Esophagus mucosa (tissue), 1 donor: ENCODE measurements at regions not wholly inside any gene's neighbourhood (a gene's known extent, or its start where the extent isn't known, plus 50 kb on each side); places are given as distances from the start of the nearest gene placed in this dataset.
"Not testable (repeated sequence)": the region's sequence is repeated elsewhere in the genome, so short reads cannot be mapped to it uniquely, and the experiment has no call there.

Experiments
- ATAC-seq: fragments of 200-7000 bp; cut with Tn5 transposase; one replicate; pipeline ENCODE4 v1.9.1; 2020
- donor health status: DM: yes; HTN: yes; CAD: no.

DNA sequence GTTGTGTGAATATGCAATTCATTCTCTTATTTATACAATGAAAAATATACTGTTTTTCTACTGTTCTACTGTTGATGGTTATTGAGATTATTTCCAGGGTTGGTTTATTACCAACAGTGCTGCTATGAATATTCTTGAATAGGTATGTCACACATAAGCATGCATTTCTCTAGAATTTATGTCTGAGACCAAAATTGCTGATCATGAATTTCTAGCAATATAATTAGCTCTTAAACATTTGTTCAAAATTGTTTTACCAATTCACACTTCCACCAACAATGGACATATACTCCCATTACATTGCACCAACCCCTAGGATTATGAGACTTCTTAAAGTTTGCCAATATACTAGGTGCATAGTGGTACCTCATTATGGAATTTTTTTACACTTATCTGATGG, 164.1 kb upstream of the KCNQ5 start:
- ATAC-seq, result no peak

DNA sequence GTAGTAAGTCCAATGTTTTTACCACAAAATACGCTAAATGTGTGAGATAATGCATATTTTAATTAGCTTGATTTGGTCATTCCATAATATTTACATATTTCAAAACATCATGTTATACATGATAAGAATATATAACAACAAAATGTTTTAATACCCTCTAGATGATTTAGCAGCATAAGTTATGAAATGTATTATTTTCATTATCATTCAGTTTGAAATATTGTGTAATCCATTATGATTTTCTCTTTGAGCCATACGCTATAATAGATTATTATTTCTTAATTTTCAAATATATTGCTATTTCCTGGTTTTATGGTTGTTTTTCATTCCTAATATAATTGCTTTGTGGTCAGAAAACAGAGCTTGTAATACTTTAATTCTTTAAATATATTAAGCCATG, 163.3 kb upstream of the KCNQ5 start:
- ATAC-seq, result no peak

DNA sequence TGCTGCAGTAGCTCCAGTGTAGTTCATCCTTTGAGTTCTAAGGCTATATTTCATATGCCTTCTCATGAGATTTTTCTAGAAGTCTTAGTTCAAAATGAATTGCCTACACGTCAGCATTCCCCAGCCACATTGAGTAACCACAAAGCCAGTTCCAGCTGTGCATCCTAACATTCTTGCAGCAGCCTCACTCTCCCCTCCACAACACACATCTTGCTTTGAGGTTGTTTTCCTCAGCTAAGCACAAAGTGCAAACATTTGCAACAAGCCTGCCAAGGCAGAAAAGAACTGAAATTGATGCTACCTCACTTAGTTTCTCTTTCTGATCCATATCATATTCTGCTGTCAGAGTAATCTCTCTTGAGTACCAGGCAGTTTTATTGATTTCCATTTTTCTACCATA, 160.7 kb upstream of the KCNQ5 start:
- no peak for ATAC-seq

DNA sequence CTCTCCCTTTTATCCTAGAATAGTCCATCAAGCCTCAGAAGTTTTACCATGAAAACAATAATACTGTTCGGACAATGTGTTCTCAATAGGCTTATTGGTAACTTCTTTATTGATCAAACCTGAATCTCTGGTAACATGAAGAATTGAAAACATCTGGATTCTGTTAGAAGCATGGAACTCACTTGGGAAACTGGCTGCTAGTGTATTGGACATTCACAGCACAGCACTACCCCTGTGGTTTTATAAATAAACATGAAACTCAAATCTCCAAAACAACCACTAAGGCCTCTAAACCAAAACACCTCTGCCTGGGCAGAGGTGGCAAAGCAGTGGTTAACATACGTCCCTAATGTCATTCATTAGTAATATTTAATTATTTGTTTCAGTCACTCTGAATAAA, 157.6 kb upstream of the KCNQ5 start:
- ATAC-seq, result no peak

DNA sequence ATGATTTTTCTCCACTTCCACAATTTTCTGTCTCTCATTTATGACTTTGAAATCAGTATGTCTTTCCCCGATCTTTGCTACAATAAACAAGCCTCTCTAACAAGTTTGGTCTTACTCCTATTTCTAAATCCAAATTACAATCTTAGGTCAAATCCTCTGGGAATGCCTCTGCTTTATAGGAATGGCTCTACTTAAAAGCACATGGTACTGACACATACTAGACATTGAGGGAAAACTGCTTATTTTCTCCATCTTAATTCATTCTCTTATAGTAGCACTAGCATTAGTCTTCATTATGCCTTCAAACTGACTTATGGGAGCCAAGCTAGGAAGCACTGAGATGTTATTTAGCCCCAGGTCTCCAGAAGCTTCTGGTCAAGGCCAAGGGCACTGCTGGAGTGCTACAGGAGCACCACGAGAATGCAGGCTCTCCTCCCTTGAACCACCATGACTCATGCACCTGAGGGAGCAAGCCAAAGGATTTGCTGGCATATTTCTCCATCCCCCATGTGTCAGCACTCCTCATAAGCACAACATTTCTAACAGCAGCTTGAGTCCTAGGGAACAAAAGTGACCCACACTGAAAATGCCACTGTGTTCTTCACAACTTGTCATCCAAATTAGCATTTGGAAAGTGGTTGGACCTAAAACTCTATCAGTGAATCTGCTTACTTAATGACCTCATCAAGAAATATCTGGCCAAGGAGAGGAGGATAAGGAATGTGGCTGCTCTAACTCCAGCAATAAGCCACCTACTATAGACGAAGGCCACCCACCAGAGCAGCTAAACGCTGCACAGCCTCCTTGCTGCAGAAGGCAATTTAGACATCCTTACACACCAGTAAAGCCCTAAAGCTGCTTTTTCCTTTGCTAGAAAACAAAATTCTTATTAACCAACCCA, 156.8 kb upstream of the KCNQ5 start:
- ATAC-seq, result peak; percentile 49

DNA sequence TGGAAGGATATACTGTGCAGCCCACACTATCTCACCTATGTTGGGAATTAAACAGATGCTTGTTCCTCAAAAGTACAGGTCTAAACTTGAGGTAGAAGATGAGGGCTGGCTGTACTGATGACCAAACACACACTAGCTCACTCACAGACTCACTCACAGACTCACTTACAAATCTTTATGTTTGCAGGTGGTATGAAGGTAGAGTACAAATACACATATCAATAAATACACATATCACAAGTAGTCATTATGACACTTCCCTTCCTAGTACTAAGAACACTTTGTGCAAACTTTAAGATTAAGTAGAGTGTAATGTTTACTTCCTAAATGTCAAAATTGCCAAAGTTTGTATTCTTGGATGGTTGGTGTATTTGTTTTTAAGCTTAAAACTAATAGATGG, 155.4 kb upstream of the KCNQ5 start:
- no peak for ATAC-seq

DNA sequence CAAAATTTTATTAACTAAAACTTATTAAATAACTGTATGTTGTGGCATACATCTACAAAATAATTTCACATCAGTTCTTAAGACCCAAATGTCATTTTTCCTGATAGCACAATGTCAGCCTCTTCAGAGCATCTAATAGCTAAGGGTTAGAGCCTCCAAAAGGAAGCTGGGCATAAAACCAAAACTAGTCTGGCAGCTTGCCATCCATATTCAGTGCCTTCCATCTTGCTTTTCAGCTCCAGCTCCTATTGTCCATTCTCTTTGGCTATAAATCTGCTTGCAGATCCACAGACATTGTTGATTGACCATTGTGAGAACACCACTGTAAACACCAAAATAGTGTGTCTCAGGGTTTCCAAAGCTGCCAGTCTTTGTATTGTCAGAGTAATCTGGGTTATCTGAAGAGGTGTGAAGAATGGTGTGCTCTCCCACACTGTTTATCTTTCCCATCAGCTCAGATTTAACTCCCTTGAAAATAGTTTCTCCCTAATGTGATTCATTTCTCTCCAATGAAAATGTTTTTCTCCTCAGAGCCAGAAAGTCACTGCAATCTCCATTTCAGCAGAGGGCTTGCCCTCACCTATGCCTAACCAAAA, 154.8 kb upstream of the KCNQ5 start:
- no peak for ATAC-seq

DNA sequence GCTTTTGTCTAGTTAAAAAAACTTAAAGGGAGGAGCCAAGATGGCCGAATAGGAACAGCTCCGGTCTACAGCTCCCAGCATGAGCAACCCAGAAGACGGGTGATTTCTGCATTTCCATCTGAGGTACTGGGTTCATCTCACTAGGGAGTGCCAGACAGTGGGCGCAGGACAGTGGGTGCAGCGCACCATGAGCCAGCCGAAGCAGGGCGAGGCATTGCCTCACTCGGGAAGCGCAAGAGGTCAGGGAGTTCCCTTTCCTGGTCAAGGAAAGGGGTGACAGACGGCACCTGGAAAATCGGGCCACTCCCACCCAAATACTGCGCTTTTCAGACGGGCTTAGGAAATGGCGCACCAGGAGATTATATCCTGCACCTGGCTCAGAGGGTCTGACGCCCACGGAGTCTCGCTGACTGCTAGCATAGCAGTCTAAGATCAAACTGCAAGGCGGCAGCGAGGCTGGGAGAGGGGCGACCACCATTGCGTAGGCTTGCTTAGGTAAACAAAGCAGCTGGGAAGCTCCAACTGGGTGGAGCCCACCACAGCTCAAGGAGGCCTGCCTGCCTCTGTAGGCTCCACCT, 152.4 kb upstream of the KCNQ5 start:
- not testable (repeated sequence) for ATAC-seq

DNA sequence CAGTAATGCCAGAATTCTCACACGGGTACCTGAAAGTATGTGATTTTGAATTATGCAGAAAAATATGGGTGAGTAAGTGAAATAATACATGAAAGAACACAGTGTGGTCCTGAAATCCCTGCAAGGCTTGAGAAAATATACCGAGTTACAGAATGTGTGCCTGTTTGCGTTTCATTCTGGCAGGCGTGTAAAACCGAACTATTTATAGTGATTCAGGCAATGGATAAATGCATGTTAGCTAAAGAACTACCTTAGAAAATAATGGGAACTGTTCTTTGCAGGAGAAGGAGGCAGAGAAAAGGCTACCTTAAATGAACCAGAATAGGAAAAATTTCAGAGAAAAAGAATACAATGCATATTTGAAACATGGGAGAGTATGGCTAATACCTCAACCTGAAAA, 145.8 kb upstream of the KCNQ5 start:
- ATAC-seq, result no peak

DNA sequence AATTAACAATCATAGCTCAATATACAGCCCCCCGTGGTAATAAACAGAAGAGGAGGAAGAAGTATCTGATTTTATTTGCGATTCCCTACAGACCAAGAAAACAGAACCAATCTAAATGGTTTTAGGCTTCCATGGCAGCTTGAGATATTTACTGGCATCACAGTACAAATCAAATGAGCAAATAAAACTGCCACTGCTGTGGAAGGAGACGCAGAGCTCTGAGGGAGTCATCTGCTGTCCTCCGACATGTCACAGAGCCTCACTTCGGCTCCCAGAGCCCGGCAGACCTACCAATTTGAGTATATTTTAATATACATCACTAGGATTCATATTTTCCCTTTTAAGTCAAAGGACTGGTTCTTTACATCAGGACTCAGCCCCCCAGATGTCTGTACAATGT, 145.2 kb upstream of the KCNQ5 start:
- ATAC-seq, result no peak

DNA sequence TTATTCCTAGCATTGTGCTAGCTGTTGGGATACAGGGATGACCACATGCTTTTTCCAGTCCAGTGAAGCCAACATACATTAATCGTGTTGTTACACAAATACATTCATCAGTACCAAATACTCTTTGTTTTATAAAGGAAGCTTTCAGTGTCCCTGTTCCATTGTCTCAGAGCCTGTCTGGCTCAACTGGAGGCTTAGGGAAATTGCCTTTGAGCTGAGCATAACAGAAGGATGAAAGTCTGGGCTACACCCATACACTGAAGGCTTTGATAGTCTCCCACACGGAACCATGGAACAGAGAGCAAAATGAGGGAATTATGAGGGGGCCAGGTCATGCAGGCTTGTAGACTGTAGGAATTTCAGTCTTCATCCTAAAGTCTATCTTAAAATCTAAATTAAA, 126.4 kb upstream of the KCNQ5 start:
- no peak for ATAC-seq

DNA sequence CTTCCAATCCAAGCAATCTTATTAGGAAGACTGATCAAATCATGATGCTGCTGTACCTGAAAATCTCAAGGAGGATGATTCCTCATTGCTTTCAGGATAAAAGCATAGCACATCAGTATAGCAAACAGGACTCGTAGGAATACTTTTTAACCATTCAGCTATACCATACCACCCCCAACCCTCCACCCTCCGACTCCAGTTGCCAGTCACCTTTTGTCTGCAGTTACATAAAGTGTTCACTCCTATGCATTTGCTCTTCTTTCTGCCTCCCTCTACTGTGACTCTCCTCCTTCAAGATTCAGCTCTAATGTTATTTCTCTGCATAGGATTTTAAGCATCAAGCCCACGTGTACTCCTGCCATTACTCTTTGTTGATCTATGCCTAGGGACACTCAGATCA, 124.7 kb upstream of the KCNQ5 start:
- ATAC-seq, result no peak

DNA sequence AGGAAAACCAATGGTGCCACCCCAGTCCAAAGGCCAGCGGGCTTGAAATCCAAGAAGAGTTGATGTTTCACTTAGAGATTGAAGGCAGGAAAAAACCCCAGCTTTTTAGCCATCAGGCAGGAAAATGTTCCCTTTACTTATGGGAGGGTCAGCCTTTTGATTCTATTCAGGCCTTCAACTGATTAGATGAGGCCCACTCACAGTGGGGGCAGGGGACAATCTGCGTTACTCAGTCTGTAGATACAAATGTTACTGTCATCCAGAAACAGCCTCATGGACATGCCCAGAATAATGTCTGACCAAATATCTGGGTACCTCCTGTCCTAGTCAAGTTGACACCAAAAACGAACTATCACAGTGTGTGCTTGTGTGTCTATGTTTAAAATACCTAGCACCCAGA, 121.2 kb upstream of the KCNQ5 start:
- ATAC-seq, result no peak

DNA sequence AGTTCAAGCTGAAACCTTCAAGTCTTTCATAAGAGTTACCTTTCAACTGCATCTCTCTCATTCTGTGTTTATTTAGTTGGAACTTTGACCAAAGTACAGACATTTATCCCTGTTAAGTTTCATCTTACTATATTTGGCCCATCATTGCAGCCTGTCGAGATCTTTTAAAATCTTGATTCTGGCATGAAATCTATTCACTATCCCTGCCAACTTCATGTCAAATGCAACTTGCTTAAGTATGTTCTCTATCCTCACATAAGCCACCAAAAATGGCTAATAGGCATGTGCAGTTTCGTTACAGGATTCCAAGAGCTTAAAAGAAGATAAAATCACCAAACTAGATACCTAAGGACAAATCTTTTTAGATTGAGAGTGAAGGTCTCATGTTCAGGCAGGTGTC, 117.5 kb upstream of the KCNQ5 start:
- no peak for ATAC-seq

DNA sequence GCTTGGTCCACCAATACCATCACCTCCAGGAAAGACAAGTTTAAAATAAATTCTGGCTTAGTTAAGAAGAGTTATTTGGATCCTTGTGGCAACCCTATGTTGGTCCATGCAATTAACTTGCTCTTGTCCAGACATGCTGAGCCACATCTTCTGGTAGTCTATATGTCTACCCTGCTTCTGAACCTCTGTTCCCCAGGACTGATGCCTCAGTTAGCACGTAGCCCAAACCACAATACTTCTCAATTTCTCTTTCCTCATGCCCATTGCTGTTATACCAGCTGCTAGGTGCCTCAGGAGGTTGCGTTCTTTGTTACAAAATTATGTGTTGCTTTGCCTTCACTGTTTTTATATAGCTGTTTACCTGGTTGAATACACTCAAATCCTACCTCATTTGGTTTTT, 116.4 kb upstream of the KCNQ5 start:
- no peak for ATAC-seq

DNA sequence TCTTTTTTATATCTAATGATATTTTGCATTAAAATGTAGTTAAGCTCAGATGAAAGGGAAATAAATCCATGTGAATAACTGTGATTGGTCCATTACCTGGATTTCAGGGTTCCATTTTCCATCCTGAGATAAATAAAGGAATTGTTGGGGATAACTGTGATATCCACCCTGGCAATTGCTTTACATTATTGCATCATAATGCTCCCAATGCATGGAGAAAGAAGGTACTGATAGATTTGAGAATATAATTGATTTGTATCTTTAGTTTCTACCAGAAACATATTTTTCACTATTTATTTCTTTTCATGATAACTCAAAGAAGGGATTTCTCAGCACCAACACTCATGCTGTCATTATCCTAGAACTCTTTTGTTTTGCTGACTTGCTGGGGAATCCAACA, 102.0 kb upstream of the KCNQ5 start:
- no peak for ATAC-seq

DNA sequence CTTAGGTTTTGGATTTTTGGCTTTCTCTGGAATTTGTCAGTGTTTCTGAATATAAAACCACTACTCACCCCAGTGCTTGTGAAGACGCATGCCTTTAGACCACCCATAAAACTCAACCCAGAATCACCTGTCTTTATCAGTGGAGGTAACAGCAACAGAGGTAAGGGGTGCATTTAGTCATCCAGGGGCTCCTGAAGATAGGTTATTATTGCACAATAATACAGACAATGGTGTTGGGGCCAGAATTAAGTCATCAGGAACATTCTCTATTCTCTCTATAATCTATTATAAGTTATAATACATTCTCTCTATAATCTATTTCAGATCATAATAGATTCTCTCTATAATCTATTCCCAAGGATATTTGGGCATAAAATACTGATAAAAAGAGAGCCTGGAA, 100.2 kb upstream of the KCNQ5 start:
- no peak for ATAC-seq

DNA sequence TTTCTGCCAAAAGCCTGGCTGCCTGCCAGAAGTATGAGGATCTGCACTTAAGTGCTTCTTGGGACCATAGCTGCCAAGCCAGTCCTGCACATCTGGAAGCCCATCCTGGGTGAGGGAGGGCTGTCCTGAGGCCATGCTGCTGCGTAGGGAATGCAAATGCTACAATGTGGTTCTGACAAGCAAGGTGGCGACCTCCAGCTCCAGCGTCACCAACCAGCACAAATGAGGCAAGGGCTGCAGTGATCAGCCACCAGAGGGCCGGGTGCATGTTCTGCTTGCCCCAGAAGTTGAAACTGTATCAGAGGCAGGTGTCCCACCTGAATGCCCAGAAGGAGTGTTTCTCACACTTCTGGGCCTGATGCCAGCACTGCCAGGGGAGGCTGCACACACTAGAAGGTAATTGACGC, 99.1 kb upstream of the KCNQ5 start:
- ATAC-seq, result no peak

DNA sequence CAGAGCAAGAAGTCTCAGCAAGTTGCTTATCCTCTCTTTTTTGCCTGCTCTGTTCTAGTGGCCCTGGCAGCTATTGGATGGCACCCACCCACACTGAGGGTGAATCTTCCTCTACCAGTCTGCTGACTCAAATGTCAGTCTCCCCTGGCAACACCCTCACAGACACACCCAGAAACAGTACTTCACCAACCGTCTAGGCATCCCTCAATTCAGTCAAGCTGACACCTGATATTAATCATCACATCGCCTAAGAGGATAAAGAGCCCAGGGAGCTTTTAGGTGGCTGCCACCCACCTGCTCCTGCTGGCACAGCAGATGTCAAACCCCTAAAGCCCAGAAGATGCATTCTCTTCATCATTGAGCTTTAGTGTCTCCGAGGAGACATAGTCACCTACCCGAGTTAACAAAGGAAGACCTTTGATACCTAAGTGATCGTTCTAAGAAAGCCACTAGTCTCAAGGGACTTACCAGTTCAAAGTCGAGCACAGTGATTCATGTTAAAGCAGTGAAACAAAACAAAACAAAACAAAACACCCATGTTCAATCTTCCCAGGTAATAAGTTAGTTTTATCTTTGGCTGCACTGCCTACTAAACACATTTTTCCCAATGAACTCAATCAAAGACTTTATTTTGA, 97.7 kb upstream of the KCNQ5 start:
- ATAC-seq, result no peak

DNA sequence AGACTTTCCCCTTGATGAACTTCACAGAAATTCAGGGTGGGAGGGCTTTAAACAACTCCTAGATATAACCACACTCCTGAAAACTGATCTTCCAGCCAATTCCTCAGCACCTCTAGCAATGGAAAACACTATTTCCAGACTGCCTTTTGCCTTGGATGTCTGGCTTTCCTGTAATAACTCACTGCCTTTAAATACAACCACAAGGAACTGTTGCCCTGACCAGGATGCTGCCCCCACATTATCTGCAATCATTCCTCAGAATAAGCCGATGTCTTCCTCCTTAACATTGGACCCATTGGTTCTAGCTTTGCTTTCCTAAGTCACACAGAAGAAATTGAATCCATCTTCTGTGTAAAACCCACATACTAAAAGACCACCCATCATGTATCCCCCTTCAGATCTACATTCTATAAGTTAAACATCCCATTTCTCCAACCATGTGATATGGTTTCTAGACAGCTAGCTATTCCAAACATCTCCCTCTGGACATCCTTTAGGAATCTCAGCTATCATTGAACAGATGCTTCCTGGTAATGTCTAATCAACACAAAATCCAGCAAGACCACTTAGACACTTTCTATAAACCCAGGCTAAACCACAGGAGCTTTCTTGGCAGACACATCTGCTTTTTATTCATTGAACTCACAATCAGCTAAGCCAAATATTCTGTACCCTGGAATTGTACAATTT, 95.9 kb upstream of the KCNQ5 start:
- ATAC-seq, result no peak

DNA sequence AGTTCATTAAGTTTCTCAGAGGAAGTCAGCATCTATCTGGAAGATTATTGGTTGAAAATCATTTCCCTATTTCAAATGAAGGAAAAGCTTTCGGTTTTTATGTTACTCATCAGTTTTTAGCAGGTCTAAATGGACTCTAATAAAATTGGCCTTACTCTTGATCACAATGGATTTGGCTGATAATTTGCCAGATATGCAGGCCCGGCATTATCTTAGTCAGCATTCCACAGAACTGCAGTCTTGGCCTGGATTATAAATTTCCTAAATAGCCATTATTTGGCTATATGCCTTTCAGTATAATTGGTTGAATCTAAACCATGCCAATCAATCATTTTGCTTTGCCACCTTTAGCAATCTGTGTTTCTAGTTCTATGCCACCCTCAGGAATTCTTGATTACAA, 91.7 kb upstream of the KCNQ5 start:
- no peak for ATAC-seq

DNA sequence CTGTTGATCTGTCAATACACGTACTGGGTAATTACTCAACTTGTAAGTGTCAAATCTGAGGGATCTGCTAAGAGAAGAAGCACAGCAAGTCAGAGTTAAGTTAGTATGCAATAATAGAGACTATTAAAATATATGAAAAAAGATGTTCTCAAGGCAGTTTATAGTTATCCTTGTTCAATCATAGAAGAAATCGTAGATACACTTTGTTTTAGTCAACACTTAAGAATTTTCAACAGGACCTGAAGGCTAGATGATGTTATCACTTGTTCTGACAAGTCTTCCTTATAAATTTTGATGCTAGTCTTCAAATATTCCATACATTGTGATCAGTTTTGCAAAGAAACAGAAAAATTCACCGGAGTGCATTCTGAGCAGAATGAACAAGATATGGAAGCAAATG, 91.1 kb upstream of the KCNQ5 start:
- no peak for ATAC-seq

DNA sequence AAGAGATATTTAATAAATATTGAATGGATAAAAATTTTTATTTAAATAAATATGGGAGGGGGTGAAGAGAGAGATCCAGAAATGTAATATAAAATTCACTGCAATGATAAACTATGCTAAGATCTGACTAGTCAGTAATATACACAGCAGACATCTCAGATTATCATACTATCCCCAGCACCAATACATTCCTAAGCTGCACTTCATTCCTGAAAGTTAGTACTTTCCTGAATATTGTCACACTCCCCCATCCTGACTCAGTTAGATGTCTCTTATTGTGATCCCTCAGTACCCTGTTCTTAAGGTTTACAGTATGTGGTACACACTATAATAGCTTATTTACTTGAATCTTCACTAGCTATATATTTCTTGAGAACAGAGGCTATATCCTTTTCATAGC, 88.3 kb upstream of the KCNQ5 start:
- no peak for ATAC-seq
